Muscle layer of duodenum (tissue), 2 donors: ENCODE measurements at regions not wholly inside any gene's neighbourhood (a gene's known extent, or its start where the extent isn't known, plus 50 kb on each side); places are given as distances from the start of the nearest gene placed in this dataset.
"Not testable (repeated sequence)": the region's sequence is repeated elsewhere in the genome, so short reads cannot be mapped to it uniquely, and the experiment has no call there.

Experiments
- H3K27ac ChIP-seq: one replicate; pipeline ENCODE4 v1.7.0; 2013; ENCODE audit warnings: mild to moderate bottlenecking, low read length
- H3K27me3 ChIP-seq: one replicate; pipeline ENCODE4 v1.7.0; 2013; ENCODE audit warnings: low read depth, mild to moderate bottlenecking, control low read depth, low read length
- H3K36me3 ChIP-seq, 2 donors: one replicate each; pipeline ENCODE4 v1.7.0; 2013; ENCODE audit warnings: low read length in 2 of 2, control low read depth in 1 of 2, mild to moderate bottlenecking in 1 of 2; ENCODE audit not compliant: insufficient read depth in 2 of 2, control insufficient read depth in 1 of 2
- H3K4me1 ChIP-seq, 2 donors: one replicate each; pipeline ENCODE4 v1.7.0; 2013; ENCODE audit warnings: low read length in 2 of 2, mild to moderate bottlenecking in 2 of 2, control low read depth in 1 of 2, moderate library complexity in 1 of 2; ENCODE audit not compliant: insufficient read depth in 2 of 2, control insufficient read depth in 1 of 2
- H3K4me3 ChIP-seq, 2 donors: one replicate each; pipeline ENCODE4 v1.7.0; 2013; ENCODE audit warnings: low read length in 2 of 2, low read depth in 1 of 2, mild to moderate bottlenecking in 1 of 2
- H3K9me3 ChIP-seq, 2 donors: one replicate each; pipeline ENCODE4 v1.7.0; 2013; ENCODE audit warnings: low read length in 2 of 2, control low read depth in 1 of 2, mild to moderate bottlenecking in 1 of 2; ENCODE audit not compliant: control insufficient read depth in 1 of 2
- donor health status: healthy.

- H3K27me3 ChIP-seq: no peaks in the 10 kb centered on the region
- H3K9me3 ChIP-seq: no peaks in the 10 kb centered on the region
- no peak overlapping the region for H3K27ac ChIP-seq
- no peak overlapping the region for H3K4me3 ChIP-seq
- no peaks in the 10 kb centered on the region for H3K36me3 ChIP-seq
- no peaks in the 10 kb centered on the region for H3K4me1 ChIP-seq
These were observed 146.4 kb upstream of the DIAPH2 start for GRCh38 chrX:96538104-96538725.

- Histone ChIP-seq H3K4me1 (no peaks in the 10 kb centered on the region), H3K36me3 (no peaks in the 10 kb centered on the region), H3K27me3 (no peaks in the 10 kb centered on the region), H3K27ac (no peak overlapping the region), H3K4me3 (no peak overlapping the region), H3K9me3 (no peaks in the 10 kb centered on the region)
These were observed 144.5 kb upstream of the DIAPH2 start for GRCh38 chrX:96540111-96540631.

- not testable (repeated sequence) for H3K27ac ChIP-seq, H3K4me3 ChIP-seq, H3K9me3 ChIP-seq, H3K36me3 ChIP-seq, H3K4me1 ChIP-seq, H3K27me3 ChIP-seq
These were observed 138.4 kb upstream of the DIAPH2 start for GRCh38 chrX:96546281-96546680.

GRCh38 chrX:96551322-96551872 is 133.2 kb upstream of the DIAPH2 start:
- H3K4me1 ChIP-seq: no peaks in the 10 kb centered on the region
- H3K9me3 ChIP-seq: no peaks in the 10 kb centered on the region
- no peaks in the 10 kb centered on the region for H3K36me3 ChIP-seq
- H3K4me3 ChIP-seq: no peak overlapping the region
- H3K27me3 ChIP-seq: no peaks in the 10 kb centered on the region
- H3K27ac ChIP-seq: no peak overlapping the region

- Histone ChIP-seq H3K36me3 (no peaks in the 10 kb centered on the region), H3K27me3 (no peaks in the 10 kb centered on the region), H3K9me3 (no peaks in the 10 kb centered on the region), H3K27ac (peak overlapping the region; percentile 45), H3K4me3 (peak overlapping the region in 1 of 2 donors; percentile 16), H3K4me1 (no peaks in the 10 kb centered on the region)
These were observed 127.8 kb upstream of the DIAPH2 start for GRCh38 chrX:96556886-96557285.

GRCh38 chrX:96561129-96561528 is 123.5 kb upstream of the DIAPH2 start:
- not testable (repeated sequence) for H3K27me3 ChIP-seq, H3K4me1 ChIP-seq, H3K36me3 ChIP-seq, H3K27ac ChIP-seq, H3K9me3 ChIP-seq, H3K4me3 ChIP-seq

- no peaks in the 10 kb centered on the region for H3K36me3 ChIP-seq
- no peak overlapping the region for H3K4me3 ChIP-seq
- H3K9me3 ChIP-seq: no peaks in the 10 kb centered on the region
- H3K4me1 ChIP-seq: no peaks in the 10 kb centered on the region
- no peaks in the 10 kb centered on the region for H3K27me3 ChIP-seq
- H3K27ac ChIP-seq: peak overlapping the region; percentile 16
These were observed 121.0 kb upstream of the DIAPH2 start for GRCh38 chrX:96563646-96564045.

GRCh38 chrX:96564595-96564994 is 120.0 kb upstream of the DIAPH2 start:
- Histone ChIP-seq H3K9me3 (no peaks in the 10 kb centered on the region), H3K27ac (no peak overlapping the region), H3K27me3 (no peaks in the 10 kb centered on the region), H3K4me3 (no peak overlapping the region), H3K36me3 (no peaks in the 10 kb centered on the region), H3K4me1 (no peaks in the 10 kb centered on the region)

- no peak overlapping the region for H3K27ac ChIP-seq
- no peaks in the 10 kb centered on the region for H3K27me3 ChIP-seq
- H3K9me3 ChIP-seq: no peaks in the 10 kb centered on the region
- no peaks in the 10 kb centered on the region for H3K36me3 ChIP-seq
- H3K4me3 ChIP-seq: no peak overlapping the region
- no peaks in the 10 kb centered on the region for H3K4me1 ChIP-seq
These were observed 117.8 kb upstream of the DIAPH2 start for GRCh38 chrX:96566878-96567277.

- no peak overlapping the region for H3K4me3 ChIP-seq
- H3K27ac ChIP-seq: no peak overlapping the region
- H3K9me3 ChIP-seq: no peaks in the 10 kb centered on the region
- H3K4me1 ChIP-seq: no peaks in the 10 kb centered on the region
- no peaks in the 10 kb centered on the region for H3K27me3 ChIP-seq
- H3K36me3 ChIP-seq: no peaks in the 10 kb centered on the region
These were observed 116.6 kb upstream of the DIAPH2 start for GRCh38 chrX:96568071-96568470.

- Histone ChIP-seq H3K9me3 (no peaks in the 10 kb centered on the region), H3K27ac (no peak overlapping the region), H3K27me3 (no peaks in the 10 kb centered on the region), H3K4me1 (no peaks in the 10 kb centered on the region), H3K4me3 (no peak overlapping the region), H3K36me3 (no peaks in the 10 kb centered on the region)
These were observed 115.6 kb upstream of the DIAPH2 start for GRCh38 chrX:96569034-96569433.

GRCh38 chrX:96575011-96575410 is 109.6 kb upstream of the DIAPH2 start:
- Histone ChIP-seq H3K36me3 (no peaks in the 10 kb centered on the region), H3K9me3 (no peaks in the 10 kb centered on the region), H3K4me3 (no peak overlapping the region), H3K27me3 (no peaks in the 10 kb centered on the region), H3K4me1 (no peaks in the 10 kb centered on the region), H3K27ac (no peak overlapping the region)
